ENCODE measurements at regions not wholly inside any gene's neighbourhood (a gene's known extent, or its start where the extent isn't known, plus 50 kb on each side); places are given as distances from the start of the nearest gene placed in this dataset.

DNA sequence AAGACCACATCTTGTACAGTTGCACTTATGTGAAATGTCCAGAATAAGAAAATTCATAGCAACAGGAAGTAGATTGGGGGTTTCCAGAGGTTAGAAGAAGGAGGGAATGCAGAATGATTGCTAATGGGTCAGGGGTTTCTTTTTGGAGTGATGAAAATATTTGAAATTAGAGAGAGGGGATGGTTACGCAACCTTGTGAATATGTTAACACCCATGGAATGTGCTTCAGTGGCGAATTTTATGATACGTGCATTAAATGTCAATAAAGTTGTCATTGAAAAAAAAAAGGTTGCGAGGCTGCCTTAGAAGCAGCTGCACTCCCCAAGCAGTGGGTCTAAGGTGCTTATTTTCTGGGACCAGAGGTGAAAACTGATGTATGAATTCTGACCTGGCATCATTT, 64.4 kb upstream of the SUB1 start:
- TF ChIP-seq, protein P1, sequence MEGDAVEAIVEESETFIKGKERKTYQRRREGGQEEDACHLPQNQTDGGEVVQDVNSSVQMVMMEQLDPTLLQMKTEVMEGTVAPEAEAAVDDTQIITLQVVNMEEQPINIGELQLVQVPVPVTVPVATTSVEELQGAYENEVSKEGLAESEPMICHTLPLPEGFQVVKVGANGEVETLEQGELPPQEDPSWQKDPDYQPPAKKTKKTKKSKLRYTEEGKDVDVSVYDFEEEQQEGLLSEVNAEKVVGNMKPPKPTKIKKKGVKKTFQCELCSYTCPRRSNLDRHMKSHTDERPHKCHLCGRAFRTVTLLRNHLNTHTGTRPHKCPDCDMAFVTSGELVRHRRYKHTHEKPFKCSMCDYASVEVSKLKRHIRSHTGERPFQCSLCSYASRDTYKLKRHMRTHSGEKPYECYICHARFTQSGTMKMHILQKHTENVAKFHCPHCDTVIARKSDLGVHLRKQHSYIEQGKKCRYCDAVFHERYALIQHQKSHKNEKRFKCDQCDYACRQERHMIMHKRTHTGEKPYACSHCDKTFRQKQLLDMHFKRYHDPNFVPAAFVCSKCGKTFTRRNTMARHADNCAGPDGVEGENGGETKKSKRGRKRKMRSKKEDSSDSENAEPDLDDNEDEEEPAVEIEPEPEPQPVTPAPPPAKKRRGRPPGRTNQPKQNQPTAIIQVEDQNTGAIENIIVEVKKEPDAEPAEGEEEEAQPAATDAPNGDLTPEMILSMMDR (conservative IDR thresholded peaks at IDR 0.05; ENCODE audit: low read length), result no peak
- DNase-seq (ENCODE audit: low read depth), result no peak
- no peak overlapping the region for H3K4me3 ChIP-seq (ENCODE audit: low read length)

DNA sequence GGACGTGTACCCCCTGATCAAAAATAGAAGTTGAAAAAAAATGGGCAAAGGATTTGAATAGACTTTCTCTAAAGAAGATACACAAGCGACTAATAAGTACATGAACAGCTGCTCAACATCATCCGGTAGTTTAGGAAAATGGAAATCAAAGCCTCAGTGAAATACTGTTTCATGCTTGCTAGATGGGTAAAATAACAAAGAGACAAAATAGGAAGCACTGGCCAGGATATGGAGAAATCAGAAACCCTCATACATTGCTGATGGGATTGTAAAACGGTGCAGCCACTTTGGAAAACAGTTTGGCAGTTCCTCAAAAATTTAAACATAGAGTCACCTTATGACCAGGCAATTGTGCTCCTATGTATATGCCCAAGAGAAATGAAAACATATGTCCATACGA, 65.0 kb upstream of the SUB1 start:
- no peak overlapping the region for H3K4me3 ChIP-seq (ENCODE audit: low read length)
- DNase-seq (ENCODE audit: low read depth), result no peak
- TF ChIP-seq, protein P1 (conservative IDR thresholded peaks at IDR 0.05; ENCODE audit: low read length), result no peak

DNA sequence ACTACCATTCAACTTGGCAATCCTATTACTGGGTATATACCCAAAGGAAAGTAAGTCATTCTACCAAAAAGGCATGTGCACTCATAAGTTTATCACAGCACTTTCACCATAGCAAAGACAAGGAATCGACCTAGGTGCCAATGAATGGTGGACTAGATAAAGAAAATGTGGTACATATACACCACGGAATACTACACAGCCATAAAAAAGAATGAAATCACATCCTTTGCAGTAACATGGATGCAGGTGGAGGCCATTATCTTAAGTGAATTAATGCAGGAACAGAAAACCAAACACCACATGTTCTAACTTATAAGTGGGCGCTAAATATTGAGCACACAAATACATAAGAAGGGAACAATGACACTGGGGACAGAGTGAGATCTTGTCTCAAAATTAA, 65.8 kb upstream of the SUB1 start:
- TF ChIP-seq, protein P1 (conservative IDR thresholded peaks at IDR 0.05; ENCODE audit: low read length), result no peak
- no peak overlapping the region for H3K4me3 ChIP-seq (ENCODE audit: low read length)
- no peak for DNase-seq (ENCODE audit: low read depth)

DNA sequence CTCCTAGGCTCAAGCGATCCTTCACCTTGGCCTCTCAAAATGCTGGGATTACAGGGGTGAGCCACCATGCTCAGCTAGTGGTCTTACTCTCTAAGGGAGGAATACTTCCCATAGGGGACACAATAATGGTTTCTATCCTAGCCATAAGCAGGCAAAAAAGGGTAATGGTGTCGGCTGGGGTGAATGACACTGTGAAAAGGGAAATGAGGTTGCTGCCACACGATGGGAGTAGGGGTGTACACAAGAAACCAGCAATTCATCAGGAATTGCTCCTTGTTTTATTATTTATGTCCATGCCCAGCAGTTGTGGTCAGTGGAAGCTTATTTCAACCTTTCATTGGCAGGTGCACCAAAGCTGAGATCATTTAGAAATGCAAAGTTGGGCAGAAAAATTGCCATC, 70.3 kb upstream of the ZFR start:
- DNase-seq (ENCODE audit: low read depth), result no peak
- TF ChIP-seq, protein P1 (conservative IDR thresholded peaks at IDR 0.05; ENCODE audit: low read length), result no peak
- H3K4me3 ChIP-seq (ENCODE audit: low read length), result no peak overlapping the region

DNA sequence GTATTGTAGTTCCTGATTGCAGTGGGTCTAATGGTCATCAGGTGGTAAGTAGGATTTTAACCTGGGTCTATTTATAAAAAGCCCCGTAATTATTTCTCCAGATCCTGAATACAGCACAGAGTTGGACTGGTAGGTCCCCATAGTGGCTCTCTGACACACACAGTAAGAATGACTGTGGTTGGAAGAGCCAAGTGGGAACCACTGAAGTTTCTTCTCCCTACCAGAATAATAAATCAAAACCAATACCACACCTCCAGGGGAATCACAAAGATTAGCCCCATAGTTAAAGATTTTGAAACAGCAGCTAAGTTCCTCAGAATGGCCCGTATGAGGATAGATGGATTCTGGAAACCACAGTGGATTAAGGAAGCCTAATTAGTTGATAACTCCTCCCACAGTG, 68.4 kb upstream of the ZFR start:
- no peak overlapping the region for H3K4me3 ChIP-seq (ENCODE audit: low read length)
- peak; percentile 74 for DNase-seq (ENCODE audit: low read depth)
- TF ChIP-seq, protein P1 (conservative IDR thresholded peaks at IDR 0.05; ENCODE audit: low read length), result no peak

DNA sequence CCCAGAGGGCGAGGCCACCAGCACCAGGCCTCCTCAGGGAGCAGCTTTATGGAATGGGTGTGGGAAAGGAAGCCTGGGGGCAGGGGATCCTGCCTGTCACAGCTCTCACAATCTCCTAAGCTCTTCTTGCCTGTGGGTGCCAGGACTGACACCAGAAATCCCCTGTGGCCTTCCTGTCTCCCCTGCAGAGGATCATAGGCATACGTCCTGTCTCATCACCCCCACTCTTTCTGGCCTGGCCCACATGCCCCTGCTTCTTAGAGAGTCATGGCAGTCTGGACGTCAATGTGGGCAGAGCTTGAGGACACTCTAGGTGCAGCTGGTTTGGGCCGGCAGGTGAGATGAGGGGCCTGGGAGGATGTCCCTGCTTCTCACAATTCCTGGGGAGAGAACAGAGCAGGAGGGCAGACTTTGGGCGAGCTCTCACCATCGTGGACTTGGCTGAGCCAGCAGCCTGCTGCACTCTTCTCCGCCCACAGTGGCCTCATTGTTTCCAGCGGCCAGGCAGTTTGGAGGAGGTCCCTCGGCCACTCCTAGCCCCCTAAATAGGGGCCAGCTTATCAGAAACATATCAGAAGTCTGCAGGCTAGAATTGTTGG, 67.3 kb upstream of the ZFR start:
- no peak overlapping the region for H3K4me3 ChIP-seq (ENCODE audit: low read length)
- no peak for DNase-seq (ENCODE audit: low read depth)
- TF ChIP-seq, protein P1 (conservative IDR thresholded peaks at IDR 0.05; ENCODE audit: low read length), result no peak

DNA sequence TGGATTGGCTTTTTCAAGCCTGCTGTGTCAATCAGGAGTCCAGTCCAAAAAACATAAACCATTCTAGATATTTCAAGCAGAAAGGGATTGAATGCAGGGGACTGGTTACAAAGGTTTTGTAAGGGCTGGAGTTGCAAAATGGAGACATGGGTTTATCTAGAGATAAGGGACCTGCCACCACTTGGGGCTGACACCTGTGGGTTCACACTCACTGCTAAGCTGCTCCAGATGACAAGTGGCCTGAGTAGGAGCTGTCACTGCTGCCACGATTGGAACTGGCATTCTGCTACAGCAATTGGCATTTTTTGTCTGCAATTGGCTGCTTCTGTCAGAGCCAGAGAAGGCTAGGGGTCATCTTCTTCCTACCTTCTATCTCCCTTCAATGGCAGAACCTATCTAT, 66.3 kb upstream of the ZFR start:
- TF ChIP-seq, protein P1 (conservative IDR thresholded peaks at IDR 0.05; ENCODE audit: low read length), result no peak
- no peak overlapping the region for H3K4me3 ChIP-seq (ENCODE audit: low read length)
- DNase-seq (ENCODE audit: low read depth), result no peak

Data from AG10803 (cell line).